GM18867 (cell line): ENCODE measurements at regions not wholly inside any gene's neighbourhood (a gene's known extent, or its start where the extent isn't known, plus 50 kb on each side); places are given as distances from the start of the nearest gene placed in this dataset.

Experiments
- ATAC-seq: cut with Tn5 transposase; IDR thresholded peaks from one replicate; pipeline ENCODE4 v1.9.1; 2021; ENCODE audit warnings: mild to moderate bottlenecking, moderate library complexity; ENCODE audit not compliant: unreplicated experiment

DNA sequence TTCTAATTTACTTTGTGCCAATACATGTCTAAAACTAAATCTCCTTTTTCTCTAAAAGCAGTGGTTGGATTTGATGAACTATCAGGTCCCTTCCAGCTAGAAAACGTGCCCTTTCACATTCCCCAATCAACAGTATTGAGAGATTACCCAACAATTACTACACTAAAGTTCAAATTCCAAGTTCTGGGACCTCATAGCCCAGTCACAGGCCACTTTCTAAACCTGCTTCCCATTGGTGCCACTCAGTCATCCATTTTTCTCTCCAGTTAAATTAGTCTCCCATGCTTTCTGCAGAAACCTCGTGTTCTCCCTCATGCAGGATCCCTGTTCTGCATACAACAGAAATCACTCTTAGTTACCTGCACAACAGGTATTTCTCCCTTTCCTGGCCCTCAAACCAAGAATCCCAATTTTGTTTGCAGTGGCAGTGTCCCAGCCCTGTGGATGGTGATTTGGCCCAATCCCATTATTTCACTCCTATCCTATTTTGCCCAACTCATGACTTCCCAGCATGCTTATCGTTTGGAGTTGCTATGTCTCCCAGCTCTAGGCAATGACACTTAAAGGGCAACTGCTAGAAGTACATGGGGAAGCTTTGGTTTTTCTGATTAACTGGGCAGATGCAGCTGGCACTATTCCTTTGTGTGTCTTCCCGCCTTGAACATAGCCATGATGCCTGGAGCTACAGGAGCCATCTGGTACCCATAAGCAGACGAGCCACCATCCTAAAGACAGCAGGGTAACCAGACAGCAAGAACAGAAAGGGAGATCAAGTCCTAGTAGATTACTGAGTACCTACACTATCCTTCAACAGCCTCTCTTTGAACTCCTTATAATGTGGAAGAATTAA, 224.2 kb downstream of the MINAR1 start:
- ATAC-seq: no peak

DNA sequence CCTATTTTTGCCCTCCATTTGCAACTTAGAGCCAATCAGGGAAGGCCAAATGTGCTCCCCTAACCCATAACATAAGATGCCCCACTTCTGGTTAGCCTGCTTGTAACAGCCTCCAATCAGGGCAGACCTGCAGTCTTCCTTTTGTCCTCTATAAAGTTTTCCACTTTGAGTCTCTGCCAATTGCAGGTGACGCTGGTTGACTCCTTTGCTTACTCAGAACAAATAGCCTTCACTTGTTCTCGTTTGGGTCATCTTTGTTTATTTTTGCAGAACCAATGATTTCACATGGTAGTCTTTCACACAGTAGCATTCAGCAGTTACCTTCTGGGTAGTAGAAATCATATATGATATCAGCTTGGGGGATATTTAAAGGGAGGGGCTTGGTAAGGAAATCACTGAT, 225.6 kb downstream of the MINAR1 start:
- ATAC-seq: no peak

DNA sequence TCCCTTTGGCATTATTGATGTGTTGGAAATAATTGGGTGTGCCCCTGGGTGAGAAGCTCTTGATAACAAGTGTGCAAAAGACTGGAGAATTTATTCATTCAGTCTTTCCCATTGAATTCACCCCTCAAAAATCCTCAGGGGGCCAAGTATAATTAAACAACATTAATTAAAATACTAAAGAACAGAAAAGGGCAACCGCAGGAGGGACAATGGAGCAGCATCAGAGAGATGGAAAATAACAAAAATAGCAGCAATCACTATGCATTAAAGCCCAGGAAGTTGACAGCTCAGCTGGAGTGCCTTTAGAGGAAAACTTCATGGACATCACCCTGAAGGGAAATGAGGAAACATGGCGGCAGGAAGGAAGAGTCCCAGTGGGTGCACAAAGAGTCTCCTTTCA, 227.6 kb downstream of the MINAR1 start:
- no peak for ATAC-seq

DNA sequence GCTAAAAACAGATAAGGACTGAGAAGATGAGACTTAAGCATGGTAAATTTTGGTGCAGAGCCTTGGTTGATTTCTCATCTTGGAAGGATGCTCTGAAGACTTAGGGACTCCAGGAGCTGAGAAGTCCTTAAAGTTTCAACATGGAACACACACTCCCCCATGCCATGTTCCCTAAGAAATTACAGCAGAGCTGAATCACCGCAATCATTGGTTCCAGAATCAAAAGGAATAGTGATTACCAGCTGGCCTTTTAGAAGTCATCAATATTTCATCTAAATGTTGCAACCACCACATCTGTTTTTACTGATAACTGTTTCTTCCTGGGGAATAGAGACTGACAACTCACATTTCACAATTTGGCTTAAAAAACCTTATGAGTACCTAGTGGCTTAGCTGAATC, 229.3 kb downstream of the MINAR1 start:
- ATAC-seq: no peak

DNA sequence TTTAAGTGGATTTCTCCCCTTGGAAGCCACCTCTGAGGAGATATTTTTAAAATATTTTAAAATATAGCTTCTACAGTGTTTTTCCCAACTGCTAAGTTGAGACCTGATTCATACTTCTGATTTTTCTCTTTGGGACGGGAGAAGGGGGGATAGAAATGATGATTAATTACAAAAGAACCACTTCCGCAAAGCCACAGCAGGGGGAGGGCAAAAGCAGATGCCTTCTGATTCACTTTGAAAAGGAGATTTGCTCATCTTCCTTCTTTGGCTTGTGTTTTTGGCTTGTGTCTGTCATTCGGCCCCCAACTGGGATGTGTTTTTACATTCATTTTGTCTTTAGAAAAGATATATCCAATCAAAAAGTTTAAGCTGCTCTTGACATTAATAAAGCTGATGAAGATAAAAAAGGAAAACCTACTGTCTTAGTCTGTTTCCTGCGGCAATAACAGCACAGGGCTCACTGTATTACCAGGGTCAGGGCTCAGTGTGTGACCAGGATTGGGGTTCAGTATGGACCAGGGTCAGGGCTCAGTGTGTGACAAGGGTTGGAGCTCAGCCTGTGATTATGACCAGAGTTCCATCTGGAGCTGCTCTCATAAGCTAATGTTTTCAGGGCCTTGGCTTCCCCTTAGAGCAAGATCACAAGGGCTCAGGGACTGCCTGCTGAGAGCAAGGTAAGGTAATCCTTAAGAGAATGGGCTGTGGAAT, 223.2 kb downstream of the MTHFS start:
- peak; percentile 75 for ATAC-seq

DNA sequence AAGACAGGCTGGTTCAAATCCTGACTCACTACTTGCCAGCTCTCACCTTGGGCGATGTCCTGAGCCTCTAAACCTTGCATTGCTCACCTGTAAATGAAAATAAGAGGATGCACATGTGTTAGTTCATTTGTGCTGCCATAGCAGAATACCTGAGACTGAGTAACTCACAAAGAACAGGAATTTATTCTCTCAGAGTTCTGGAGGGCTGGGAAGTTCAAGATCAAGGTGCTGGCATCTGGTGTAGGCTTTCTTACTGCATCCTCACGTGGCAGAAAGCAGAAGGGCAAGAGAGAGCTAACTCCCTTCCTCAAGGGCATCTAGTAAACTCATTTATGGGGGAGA, 222.7 kb downstream of the MTHFS start:
- ATAC-seq: no peak

DNA sequence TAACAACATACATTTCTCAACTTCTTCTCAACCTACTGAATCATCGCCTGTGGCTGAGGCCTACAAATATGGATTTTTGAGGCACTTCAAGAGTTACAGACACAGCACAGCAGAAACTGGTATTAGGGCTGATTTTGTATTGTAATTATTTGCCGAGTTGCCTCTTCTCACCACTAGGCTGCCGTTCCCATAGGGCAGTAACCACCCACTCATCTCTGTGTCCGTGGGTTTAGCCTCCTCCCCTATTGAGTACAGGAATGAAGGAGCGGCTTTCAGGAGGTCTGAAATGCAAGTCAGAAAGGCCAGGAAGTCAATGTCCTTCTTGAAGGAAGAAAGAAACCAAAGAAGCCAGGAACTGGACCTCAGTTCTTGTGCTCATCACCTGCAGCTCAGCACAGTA, 220.8 kb downstream of the MTHFS start:
- no peak for ATAC-seq

DNA sequence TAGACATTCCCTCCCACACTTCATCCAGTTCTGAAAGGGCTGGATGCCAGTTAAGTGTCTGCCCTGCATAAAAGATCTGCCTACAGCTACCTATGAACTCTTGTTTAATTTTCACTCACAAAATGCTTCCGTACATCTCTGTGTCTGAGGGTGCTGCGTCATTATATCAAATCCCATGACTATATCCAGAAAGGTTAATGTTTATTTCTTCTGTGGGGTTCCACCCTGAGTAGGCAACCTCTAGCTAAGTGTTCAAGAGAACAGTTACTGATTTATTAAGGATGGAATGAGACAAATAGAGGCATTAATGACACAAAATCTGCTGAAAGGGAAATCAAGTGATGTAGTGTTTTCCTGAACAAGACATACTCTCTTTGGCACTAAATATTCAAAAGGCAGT, 220.2 kb downstream of the MTHFS start:
- ATAC-seq: no peak

DNA sequence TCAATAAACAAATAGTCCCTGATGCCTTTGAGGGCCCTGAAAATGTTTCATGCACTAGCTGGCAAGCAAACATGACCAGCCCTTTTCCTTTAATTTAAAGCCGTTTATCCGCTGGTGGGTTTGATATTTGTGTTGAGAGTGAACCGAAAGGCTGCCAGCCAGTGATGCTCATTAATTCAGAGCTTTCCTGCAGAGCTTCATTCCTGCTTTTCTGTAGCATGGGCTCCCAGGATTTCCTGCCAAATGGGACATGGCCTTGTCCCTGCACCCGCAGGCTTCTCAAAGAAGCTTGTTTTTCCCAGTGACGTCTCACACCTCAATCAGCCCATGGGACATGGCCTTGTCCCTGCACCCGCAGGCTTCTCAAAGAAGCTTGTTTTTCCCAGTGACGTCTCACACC, 219.6 kb downstream of the MTHFS start:
- ATAC-seq: no peak

DNA sequence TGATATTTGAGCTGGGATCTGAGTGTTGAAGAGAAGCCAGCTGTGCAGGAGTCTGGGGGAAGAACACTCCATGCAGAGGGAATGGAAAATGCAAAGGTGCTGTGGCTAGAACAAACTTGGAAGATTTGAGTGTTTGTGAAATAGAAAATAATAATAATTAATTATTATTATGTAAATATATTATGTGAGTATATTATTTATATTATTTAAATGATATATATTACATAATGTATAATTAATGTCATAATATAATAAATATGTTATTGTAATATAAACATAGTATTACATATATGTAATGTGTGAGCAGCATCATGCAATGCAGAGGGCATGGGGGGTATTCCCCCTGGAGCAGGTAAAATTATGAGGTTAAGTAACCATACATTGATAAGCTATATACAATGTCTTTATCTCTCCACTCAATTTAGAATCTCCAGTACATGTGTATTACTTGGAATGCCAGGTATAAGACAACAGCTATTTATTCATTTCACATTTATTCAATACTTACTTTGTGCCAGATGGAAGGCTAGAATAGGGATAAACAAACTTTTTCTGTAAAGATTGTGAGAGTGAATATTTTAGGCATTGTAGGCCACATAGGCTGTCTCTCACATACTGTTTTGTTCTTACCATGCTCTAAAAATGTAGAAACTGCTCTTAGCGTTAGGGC, 218.6 kb downstream of the MTHFS start:
- no peak for ATAC-seq

DNA sequence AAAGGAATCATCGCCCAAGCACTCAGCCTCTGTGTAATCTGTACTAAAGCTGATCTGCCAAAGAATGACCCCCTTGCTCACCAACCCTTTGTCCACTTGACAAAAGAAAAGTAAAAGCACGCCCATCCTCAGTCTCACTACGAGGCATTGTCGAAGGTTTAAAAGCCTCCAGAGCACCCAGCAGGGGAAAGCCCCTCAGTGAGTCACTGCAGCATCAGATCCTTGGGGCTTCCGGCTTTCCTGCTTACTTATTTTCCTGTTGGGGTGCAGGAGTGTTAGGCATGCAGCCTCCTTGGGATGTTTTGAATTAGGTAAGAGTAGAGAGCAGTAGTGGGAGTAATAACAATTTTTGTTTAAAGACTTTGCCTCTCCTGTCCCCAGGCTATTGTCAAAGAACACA, 216.1 kb downstream of the MTHFS start:
- ATAC-seq: no peak

DNA sequence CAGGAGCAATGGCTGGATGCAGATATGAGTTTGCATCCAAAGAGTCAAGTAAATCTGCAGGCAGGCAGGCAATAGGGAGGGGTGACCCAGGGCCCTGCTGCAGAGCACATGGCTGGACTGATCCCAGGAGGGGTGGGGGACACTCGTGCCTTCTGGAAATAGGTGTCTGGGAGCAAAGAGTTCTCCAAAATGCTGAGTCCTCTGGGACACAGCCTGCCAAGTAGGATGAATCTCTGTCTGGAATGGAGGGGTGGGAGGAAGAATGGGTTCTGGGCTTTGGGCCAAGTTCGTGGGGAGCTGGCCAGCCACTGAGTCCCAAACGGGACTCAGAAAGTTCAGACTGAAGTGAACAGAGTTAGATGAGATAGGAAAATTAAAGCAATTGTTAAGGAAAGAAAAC, 214.5 kb downstream of the MTHFS start:
- no peak for ATAC-seq

DNA sequence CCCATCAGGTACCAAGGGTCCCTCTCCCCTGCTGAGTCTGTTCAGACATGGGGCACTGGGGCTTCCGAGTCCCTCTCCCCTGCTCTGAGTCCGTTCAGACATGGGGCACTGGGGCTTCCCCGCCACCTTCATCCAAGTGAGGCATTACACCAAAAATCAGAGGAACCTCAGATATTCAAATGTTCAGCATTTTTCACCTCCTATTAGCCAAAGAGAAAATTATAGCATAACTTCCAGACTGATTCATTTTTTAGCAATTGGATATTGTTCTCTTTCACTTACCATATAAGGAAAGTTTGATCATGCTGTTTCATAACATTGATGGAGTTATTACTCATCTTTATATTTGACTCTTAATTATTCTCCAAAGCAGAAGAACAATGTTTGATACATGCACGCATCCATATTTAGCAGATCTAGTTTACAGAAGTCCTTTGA, 213.9 kb downstream of the MTHFS start:
- no peak for ATAC-seq

DNA sequence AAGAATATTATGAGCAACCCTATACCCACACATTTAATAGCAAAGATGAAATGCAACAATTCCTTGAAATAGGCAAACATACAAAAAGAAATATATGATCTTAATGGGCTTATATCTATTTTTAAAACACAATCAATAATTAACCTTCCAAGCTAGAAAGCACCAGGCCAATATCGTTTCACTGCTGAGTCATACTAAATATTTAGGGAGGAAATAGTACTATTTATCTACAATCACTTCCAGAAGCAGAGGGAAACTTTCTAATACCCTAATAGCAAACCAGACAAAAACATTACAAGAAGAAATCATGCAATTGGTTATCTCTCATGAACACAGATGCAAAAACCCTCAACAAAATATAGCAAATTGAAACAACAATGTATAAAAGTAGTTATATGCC, 207.8 kb downstream of the MTHFS start:
- ATAC-seq: no peak

DNA sequence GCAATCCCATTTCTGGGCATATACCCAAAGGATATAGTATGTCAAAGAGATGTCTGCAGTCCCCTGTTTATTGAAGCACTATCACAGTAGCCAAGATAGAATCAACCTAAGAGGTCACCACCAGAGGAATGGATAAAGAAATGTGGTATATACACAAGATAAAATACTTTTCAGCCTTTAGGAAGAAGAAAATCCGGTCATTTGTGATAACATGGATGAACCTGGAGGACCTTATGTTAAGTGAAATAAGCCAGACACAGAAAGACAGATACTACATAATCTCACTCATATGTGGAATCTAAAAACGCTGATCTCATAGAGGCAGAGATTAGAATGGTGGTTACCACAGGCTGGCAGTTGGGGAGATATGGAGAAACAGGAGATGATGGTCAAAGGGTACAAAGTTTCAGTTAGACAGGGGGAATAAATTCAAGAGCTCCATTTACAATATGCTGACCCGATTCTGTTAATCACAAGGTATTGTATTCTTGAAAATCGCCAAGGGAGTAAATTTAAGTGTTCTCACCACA, 195.8 kb downstream of the MTHFS start:
- no peak for ATAC-seq

DNA sequence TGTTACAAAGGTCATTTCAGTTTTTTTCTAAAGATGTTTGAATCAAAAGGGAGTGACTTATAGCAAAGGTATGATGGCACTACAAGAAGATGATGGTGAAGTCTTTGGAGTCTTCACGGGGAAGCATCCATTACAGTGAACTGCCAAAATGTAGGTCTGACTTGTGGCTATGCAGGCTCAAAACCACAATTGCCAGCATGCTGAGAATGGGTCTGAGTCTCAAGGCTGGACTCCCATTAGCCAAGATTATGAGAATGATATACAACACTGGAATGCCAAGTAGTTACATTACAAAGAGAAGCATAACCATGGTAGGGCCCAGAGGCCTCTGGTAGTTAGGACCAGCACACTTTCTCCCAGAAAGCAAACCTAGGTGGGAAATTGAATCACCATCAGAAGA, 194.2 kb downstream of the MTHFS start:
- no peak for ATAC-seq

DNA sequence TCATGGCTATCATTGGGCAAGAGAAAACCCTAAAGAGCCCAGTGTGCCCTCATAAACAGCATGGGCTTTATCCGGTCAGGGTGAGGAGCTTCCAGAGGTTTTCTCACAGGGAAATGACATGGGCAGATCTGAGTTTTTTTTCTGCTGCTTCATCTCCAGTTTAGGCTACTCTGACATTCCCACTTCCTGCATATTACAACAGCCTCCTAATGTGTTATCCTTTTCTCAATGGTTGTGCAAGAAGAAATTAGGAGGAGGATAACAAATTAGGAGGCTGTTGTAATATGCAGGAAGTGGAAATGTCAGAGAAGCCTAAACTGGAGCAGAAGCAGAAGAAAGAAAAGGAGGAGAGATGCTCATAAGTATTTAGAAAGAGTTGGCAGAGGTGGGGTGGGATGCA, 175.6 kb downstream of the MTHFS start:
- ATAC-seq: no peak

DNA sequence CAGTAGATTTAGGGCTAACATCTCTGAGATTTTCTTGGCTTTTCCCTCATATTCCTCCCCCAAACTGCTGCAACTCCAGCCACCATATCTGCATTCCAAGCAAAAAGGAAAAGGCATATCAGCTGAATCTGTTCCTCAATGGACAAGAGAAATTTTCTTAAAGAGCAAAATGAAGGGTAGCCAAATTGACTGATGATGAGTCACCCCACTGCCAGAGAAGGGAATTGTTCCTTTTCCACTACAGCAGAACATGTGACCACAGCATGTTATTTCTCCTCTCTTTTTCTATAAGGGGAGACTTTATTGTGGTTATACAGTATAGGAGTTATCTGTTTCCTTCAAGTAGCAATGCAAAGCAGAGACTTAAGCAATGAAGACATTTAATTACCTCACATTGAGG, 172.5 kb downstream of the MTHFS start:
- no peak for ATAC-seq

DNA sequence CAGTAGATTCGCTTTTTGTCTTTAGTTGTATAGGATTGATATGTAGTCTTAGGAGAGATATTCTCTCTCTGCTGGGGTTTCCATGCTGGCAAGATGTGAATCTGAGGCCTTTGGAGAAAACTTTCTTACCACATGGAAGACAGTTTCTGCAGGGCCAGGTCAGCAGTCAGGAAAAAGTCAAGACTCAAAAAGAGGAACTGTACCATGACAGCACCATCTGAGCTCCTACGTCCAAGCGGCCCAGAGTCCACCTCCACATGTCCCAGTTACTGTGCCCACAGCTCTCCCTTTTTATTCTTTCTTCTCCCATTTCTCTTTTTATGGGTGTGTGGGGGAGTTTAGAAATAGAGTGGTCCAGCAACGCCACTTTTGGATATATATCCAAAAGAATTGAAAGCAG, 172.0 kb downstream of the MTHFS start:
- no peak for ATAC-seq

DNA sequence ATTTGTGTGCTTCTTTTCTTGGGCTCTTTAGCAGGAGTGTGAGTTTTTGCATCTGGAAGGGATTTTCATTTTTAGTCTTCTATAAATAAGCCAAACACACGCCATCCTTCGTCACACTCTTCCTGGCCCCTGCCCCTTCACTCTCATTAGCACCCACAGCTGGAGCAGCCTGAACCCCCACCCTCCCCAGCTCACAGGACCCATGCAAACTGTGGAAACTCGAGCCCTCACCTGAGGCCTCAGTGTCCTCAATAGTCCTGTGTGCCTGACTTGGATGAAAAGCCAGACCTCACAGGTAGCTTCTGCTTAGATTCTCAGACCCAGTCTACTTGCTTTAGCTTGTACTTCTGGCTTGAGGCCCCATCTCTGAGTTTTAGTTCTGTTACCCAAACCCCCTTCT, 167.9 kb downstream of the MTHFS start:
- ATAC-seq: no peak

DNA sequence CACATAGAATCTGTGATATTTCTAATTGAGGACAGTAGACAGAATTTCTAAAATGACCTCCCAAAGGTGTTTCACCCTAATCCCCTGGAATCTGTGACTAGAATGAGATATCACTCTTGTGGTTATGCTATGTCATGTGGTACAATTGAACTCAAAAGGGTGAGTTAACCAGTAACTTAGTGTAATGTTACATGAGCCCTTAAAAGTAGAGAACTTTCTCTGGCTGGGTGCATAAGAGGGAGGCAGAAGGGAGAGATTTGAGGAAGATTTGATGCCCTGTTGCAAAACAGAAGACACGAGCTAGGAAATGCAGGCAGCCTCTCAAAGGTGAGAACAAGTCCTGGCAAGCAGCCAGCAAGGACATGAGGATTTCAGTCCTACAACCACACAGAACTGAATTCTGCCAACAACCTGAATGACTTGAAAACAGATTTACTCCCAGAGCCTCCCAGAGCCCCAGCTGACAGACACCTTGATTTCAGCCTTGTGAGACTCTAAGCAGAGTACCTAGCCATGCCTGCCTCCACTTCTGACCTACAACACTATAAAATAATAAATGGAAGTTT, 160.3 kb downstream of the MTHFS start:
- no peak for ATAC-seq
